Stomach (tissue), 8 donors: ENCODE measurements at regions not wholly inside any gene's neighbourhood (a gene's known extent, or its start where the extent isn't known, plus 50 kb on each side); places are given as distances from the start of the nearest gene placed in this dataset.
A peak's percentile ranks its signal among the peaks of the same experiment; 100 is the strongest.

Experiments
- DNase-seq, 2 donors: peaks; one replicate each; pipeline versions ENCODE4 v3.0.0 to v3.0.0-alpha.2; 2013 to 2019
- H3K27ac ChIP-seq, 5 donors: fragments of 200-600 bp in 4 of 5; sonication (generic) in 4 of 5; one replicate each; pipeline ENCODE4 v1.5.1; 2013 to 2019; ENCODE audit warnings: mild to moderate bottlenecking in 1 of 5, moderate library complexity in 1 of 5
- H3K27me3 ChIP-seq, 3 donors: fragments of 200-600 bp; sonication (generic); one replicate each; pipeline ENCODE4 v1.5.1; 2017 to 2019; ENCODE audit warnings: mixed run types in 1 of 3
- H3K36me3 ChIP-seq, 4 donors: fragments of 200-600 bp; sonication (generic); 1 replicate in 3 of 4; 2 replicates in 1 of 4; pipeline ENCODE4 v1.5.1; 2016 to 2019
- H3K4me1 ChIP-seq, 4 donors: fragments of 200-600 bp; sonication (generic); one replicate each; pipeline ENCODE4 v1.5.1; 2016 to 2019
- H3K4me3 ChIP-seq, 4 donors: fragments of 200-600 bp; sonication (generic) in 3 of 4; one replicate each; pipeline ENCODE4 v1.5.1; 2016 to 2019; ENCODE audit warnings: mild to moderate bottlenecking in 1 of 4
- H3K9me3 ChIP-seq, 4 donors: fragments of 200-600 bp; sonication (generic); one replicate each; pipeline ENCODE4 v1.5.1; 2016 to 2019
- CTCF ChIP-seq, 7 experiments: fragments of 450-650 bp in 4 of 7; fragments of 200-600 bp in 3 of 7; sonication (generic) in 3 of 7; IDR thresholded peaks; one replicate each; pipeline ENCODE4 v1.5.1; 2016 to 2019; ENCODE audit warnings: antibody characterized with exemption in 7 of 7, control low read depth in 2 of 7, mild to moderate bottlenecking in 1 of 7
- EP300 ChIP-seq: sonication (generic); formaldehyde crosslinking; IDR thresholded peaks from one replicate; pipeline ENCODE4 v1.6.1; 2017; ENCODE audit warnings: antibody characterized with exemption
- POLR2A ChIP-seq, 4 donors: fragments of 450-650 bp; IDR thresholded peaks; one replicate each; pipeline ENCODE4 v1.6.1; 2016; ENCODE audit warnings: antibody characterized with exemption in 4 of 4, control low read depth in 2 of 4, mild to moderate bottlenecking in 1 of 4, moderate library complexity in 1 of 4
- POLR2AphosphoS5 ChIP-seq, 3 donors: sonication (generic); formaldehyde crosslinking; IDR thresholded peaks; one replicate each; pipeline ENCODE4 v1.6.1; 2016; ENCODE audit warnings: antibody characterized with exemption in 3 of 3
- WGBS, 5 donors: extraction: QIAGEN DNeasy Blood & Tissue Kit in 3 of 5; methylation state at CpG; one replicate each; pipeline versions ENCODE4 v1.1.5 to v1.1.7; 2013 to 2018; 5-methylcytosine and 5-hydroxymethylcytosine counted together
- intact Hi-C: fragments of 100-400 bp; cut with DNase I; formaldehyde crosslinking; loops from one replicate; pipeline ENCODE4 v1.15.1; 2023; ENCODE audit warnings: low total_unique reads
- donor health status: healthy with polysubstance abuse.
- donor health status: Bipolar disorder and iron deficiency.
- donor health status: healthy.

GRCh38 chr4:123598331-123598730 is 201.7 kb downstream of the SPRY1 start:
- no peaks in the 10 kb centered on the region for H3K9me3 ChIP-seq
- H3K27me3 ChIP-seq, result no peaks in the 10 kb centered on the region
- intact Hi-C loops, result no loop called here
- no peak overlapping the region for H3K4me3 ChIP-seq
- WGBS, 5 donors, result 91 to 100% (median 93%) methylated on average over 1 of the region's 1 CpG
- no peak for DNase-seq
- H3K27ac ChIP-seq, result no peak overlapping the region
- H3K36me3 ChIP-seq, result no peaks in the 10 kb centered on the region
- TF ChIP-seq POLR2AphosphoS5 (IDR thresholded peaks at IDR 0.05) (no peak), EP300 (no peak)
- peaks cover 0 to 30% (median 28%) of the 10 kb centered on the region in 4 donors for H3K4me1 ChIP-seq

GRCh38 chr4:123599061-123599919 is 202.7 kb downstream of the SPRY1 start:
- Histone ChIP-seq H3K4me3 (no peak overlapping the region), H3K27me3 (no peaks in the 10 kb centered on the region), H3K36me3 (no peaks in the 10 kb centered on the region), H3K4me1 (peaks cover 0 to 31% (median 28%) of the 10 kb centered on the region in 4 donors), H3K9me3 (no peaks in the 10 kb centered on the region), H3K27ac (peak overlapping the region in 4 of 5 donors; percentile 10 to 80 (median 74))
- no peak for DNase-seq
- TF ChIP-seq EP300 (no peak), POLR2AphosphoS5 (IDR thresholded peaks at IDR 0.05) (peak in 1 of 3 donors; percentile 49)
- 32 to 53% (median 36%) methylated on average over 3 of the region's 3 CpGs for WGBS, 5 donors
- intact Hi-C loops, result no loop called here

GRCh38 chr4:123599920-123600810 is 203.6 kb downstream of the SPRY1 start:
- no peaks in the 10 kb centered on the region for H3K27me3 ChIP-seq
- 29 to 47% (median 37%) methylated on average over 5 of the region's 5 CpGs for WGBS, 5 donors
- peak; percentile 62 to 89 for DNase-seq
- TF ChIP-seq POLR2AphosphoS5 (IDR thresholded peaks at IDR 0.05) (peak in 2 of 3 donors; percentile 24 to 67), POLR2A (IDR thresholded peaks at IDR 0.05) (no peak), EP300 (no peak), CTCF (IDR thresholded peaks at IDR 0.05) (no peak)
- intact Hi-C loops, result no loop called here
- no peak overlapping the region for H3K4me3 ChIP-seq
- no peaks in the 10 kb centered on the region for H3K9me3 ChIP-seq
- H3K4me1 ChIP-seq, result peaks cover 0 to 31% (median 28%) of the 10 kb centered on the region in 4 donors
- H3K36me3 ChIP-seq, result no peaks in the 10 kb centered on the region
- peak overlapping the region in 4 of 5 donors; percentile 10 to 80 (median 74) for H3K27ac ChIP-seq

GRCh38 chr4:123600987-123601904 is 204.7 kb downstream of the SPRY1 start:
- Histone ChIP-seq H3K4me3 (no peak overlapping the region), H3K36me3 (no peaks in the 10 kb centered on the region), H3K9me3 (no peaks in the 10 kb centered on the region), H3K27ac (peak overlapping the region in 1 of 5 donors; percentile 14), H3K4me1 (peaks cover 0 to 31% (median 28%) of the 10 kb centered on the region in 4 donors), H3K27me3 (no peaks in the 10 kb centered on the region)
- TF ChIP-seq EP300, result no peak
- TF ChIP-seq POLR2AphosphoS5 (IDR thresholded peaks at IDR 0.05), result no peak
- TF ChIP-seq POLR2A (IDR thresholded peaks at IDR 0.05), result no peak
- no peak for TF ChIP-seq CTCF (IDR thresholded peaks at IDR 0.05)
- no peak for DNase-seq
- WGBS, 5 donors, result 73 to 86% (median 81%) methylated on average over 6 of the region's 6 CpGs
- intact Hi-C loops, result no loop called here
